ENCODE measurements at regions not wholly inside any gene's neighbourhood (a gene's known extent, or its start where the extent isn't known, plus 50 kb on each side); places are given as distances from the start of the nearest gene placed in this dataset.

GRCh38 chr1:82386365-82387011, 585.8 kb downstream of the ADGRL2 start:
- TF ChIP-seq EZH2 (IDR thresholded peaks at IDR 0.05; ENCODE audit: borderline replicate concordance, low read length) (no peak), CTCF (IDR thresholded peaks at IDR 0.05; ENCODE audit: low read length) (no peak)
